Ascending aorta (tissue), 2 donors: ENCODE measurements at regions not wholly inside any gene's neighbourhood (a gene's known extent, or its start where the extent isn't known, plus 50 kb on each side); places are given as distances from the start of the nearest gene placed in this dataset.

Experiments used
- DNase-seq, 2 donors: peaks; one replicate each; pipeline ENCODE4 v3.0.0-alpha.2; 2019; ENCODE audit warnings: low spot score in 2 of 2
- H3K27ac ChIP-seq, 2 donors: fragments of 200-600 bp; sonication (generic); one replicate each; pipeline ENCODE4 v1.5.1; 2016 to 2017; ENCODE audit warnings: mild to moderate bottlenecking in 1 of 2
- H3K27me3 ChIP-seq: fragments of 200-600 bp; sonication (generic); one replicate; pipeline ENCODE4 v1.5.1; 2017
- H3K36me3 ChIP-seq, 2 donors: fragments of 200-600 bp; sonication (generic); one replicate each; pipeline ENCODE4 v1.5.1; 2016
- H3K4me1 ChIP-seq, 2 donors: fragments of 200-600 bp; sonication (generic); one replicate each; pipeline ENCODE4 v1.5.1; 2016 to 2017; ENCODE audit warnings: mild to moderate bottlenecking in 1 of 2
- H3K4me3 ChIP-seq, 2 donors: fragments of 200-600 bp; sonication (generic); one replicate each; pipeline ENCODE4 v1.5.1; 2016 to 2017; ENCODE audit warnings: mild to moderate bottlenecking in 1 of 2
- H3K9me3 ChIP-seq, 2 donors: fragments of 200-600 bp; sonication (generic); one replicate each; pipeline ENCODE4 v1.5.1; 2016
- intact Hi-C: fragments of 100-400 bp; cut with DNase I; formaldehyde crosslinking; loops from one replicate; pipeline ENCODE4 v1.15.1; 2023
- TF ChIP-seq, protein P1 (sequence below), 3 experiments: fragments of 200-600 bp in 2 of 3; fragments of 450-650 bp in 1 of 3; sonication (generic) in 2 of 3; IDR thresholded peaks; one replicate each; pipeline ENCODE4 v1.5.1; 2016 to 2019; ENCODE audit warnings: antibody characterized with exemption in 3 of 3, mild to moderate bottlenecking in 1 of 3, moderate library complexity in 1 of 3

GRCh38 chr15:95471690-95472086 lies 858.8 kb upstream of the NR2F2 start:
- intact Hi-C loops = loop anchor here (5.0 kb wide), 1 partner anchor 39 kb away; no protein-coding TSS in a partner anchor
- H3K9me3 ChIP-seq = no peaks in the 10 kb centered on the region
- no peaks in the 10 kb centered on the region for H3K36me3 ChIP-seq
- H3K27ac ChIP-seq = peak overlapping the region; percentile 70 to 79
- no peak overlapping the region for H3K4me3 ChIP-seq
- TF ChIP-seq, protein P1, sequence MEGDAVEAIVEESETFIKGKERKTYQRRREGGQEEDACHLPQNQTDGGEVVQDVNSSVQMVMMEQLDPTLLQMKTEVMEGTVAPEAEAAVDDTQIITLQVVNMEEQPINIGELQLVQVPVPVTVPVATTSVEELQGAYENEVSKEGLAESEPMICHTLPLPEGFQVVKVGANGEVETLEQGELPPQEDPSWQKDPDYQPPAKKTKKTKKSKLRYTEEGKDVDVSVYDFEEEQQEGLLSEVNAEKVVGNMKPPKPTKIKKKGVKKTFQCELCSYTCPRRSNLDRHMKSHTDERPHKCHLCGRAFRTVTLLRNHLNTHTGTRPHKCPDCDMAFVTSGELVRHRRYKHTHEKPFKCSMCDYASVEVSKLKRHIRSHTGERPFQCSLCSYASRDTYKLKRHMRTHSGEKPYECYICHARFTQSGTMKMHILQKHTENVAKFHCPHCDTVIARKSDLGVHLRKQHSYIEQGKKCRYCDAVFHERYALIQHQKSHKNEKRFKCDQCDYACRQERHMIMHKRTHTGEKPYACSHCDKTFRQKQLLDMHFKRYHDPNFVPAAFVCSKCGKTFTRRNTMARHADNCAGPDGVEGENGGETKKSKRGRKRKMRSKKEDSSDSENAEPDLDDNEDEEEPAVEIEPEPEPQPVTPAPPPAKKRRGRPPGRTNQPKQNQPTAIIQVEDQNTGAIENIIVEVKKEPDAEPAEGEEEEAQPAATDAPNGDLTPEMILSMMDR (IDR thresholded peaks at IDR 0.05) = no peak
- peaks cover 0 to 17% of the 10 kb centered on the region in 2 donors for H3K4me1 ChIP-seq
- no peaks in the 10 kb centered on the region for H3K27me3 ChIP-seq
- DNase-seq = no peak

GRCh38 chr15:95475067-95475466 lies 855.4 kb upstream of the NR2F2 start:
- H3K9me3 ChIP-seq = no peaks in the 10 kb centered on the region
- no peaks in the 10 kb centered on the region for H3K36me3 ChIP-seq
- intact Hi-C loops = no loop called here
- no peak overlapping the region for H3K27ac ChIP-seq
- TF ChIP-seq, protein P1 (IDR thresholded peaks at IDR 0.05) = no peak
- no peak for DNase-seq
- H3K4me1 ChIP-seq = peaks cover 0 to 19% of the 10 kb centered on the region in 2 donors
- no peaks in the 10 kb centered on the region for H3K27me3 ChIP-seq
- no peak overlapping the region for H3K4me3 ChIP-seq

- peaks cover 0 to 6% of the 10 kb centered on the region in 2 donors for H3K9me3 ChIP-seq
- H3K4me1 ChIP-seq = peaks cover 0 to 2% of the 10 kb centered on the region in 2 donors
- no peaks in the 10 kb centered on the region for H3K27me3 ChIP-seq
- no peak overlapping the region for H3K27ac ChIP-seq
- H3K36me3 ChIP-seq = no peaks in the 10 kb centered on the region
- no peak for DNase-seq
- TF ChIP-seq, protein P1 (IDR thresholded peaks at IDR 0.05) = no peak
- no peak overlapping the region for H3K4me3 ChIP-seq
- intact Hi-C loops = no loop called here
These were observed 851.2 kb upstream of the NR2F2 start for GRCh38 chr15:95479308-95479707.

- DNase-seq = no peak
- intact Hi-C loops = no loop called here
- no peak overlapping the region for H3K27ac ChIP-seq
- H3K36me3 ChIP-seq = no peaks in the 10 kb centered on the region
- H3K4me1 ChIP-seq = no peaks in the 10 kb centered on the region
- H3K27me3 ChIP-seq = no peaks in the 10 kb centered on the region
- TF ChIP-seq, protein P1 (IDR thresholded peaks at IDR 0.05) = no peak
- no peak overlapping the region for H3K4me3 ChIP-seq
- H3K9me3 ChIP-seq = peaks cover 8 to 21% of the 10 kb centered on the region in 2 donors
These were observed 845.1 kb upstream of the NR2F2 start for GRCh38 chr15:95485367-95485766.

GRCh38 chr15:95486224-95486623 lies 844.3 kb upstream of the NR2F2 start:
- DNase-seq = no peak
- H3K9me3 ChIP-seq = peaks cover 8 to 21% of the 10 kb centered on the region in 2 donors
- TF ChIP-seq, protein P1 (IDR thresholded peaks at IDR 0.05) = no peak
- no peaks in the 10 kb centered on the region for H3K36me3 ChIP-seq
- H3K4me3 ChIP-seq = no peak overlapping the region
- H3K27ac ChIP-seq = no peak overlapping the region
- intact Hi-C loops = no loop called here
- no peaks in the 10 kb centered on the region for H3K27me3 ChIP-seq
- no peaks in the 10 kb centered on the region for H3K4me1 ChIP-seq

DNA sequence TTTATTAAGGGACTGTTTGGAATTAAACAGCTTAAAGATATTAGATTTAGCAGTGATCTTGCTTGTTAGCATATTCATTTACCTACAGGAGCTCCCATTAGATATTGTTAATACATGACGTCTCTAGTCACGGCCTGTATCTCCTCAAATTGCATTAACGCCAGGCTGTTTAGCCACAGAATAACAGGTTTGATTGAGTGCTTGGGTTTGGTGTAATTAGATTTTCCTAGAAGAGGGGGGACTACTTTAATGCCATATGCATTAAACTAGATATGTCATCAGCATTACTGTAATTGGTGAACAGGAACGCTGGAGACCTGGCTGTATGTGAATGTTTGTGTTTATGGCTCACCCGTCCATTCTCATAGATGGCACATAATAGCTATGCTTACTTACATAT lies 841.4 kb upstream of the NR2F2 start:
- Histone ChIP-seq H3K27me3 (no peaks in the 10 kb centered on the region), H3K4me1 (peaks cover 0 to under 1% of the 10 kb centered on the region in 2 donors), H3K36me3 (no peaks in the 10 kb centered on the region), H3K9me3 (peaks cover 8 to 17% of the 10 kb centered on the region in 2 donors), H3K27ac (no peak overlapping the region), H3K4me3 (no peak overlapping the region)
- intact Hi-C loops = no loop called here
- TF ChIP-seq, protein P1 (IDR thresholded peaks at IDR 0.05) = no peak
- no peak for DNase-seq
